ENCODE measurements at regions not wholly inside any gene's neighbourhood (a gene's known extent, or its start where the extent isn't known, plus 50 kb on each side); places are given as distances from the start of the nearest gene placed in this dataset.

- intact Hi-C loops (cut with DNase I): no loop called here
- 50 to 82% methylated on average over 1 of the region's 1 CpG for WGBS, 2 donors
- H3K27ac ChIP-seq: no peak overlapping the region
- no peak for DNase-seq
- no peaks in the 10 kb centered on the region for H3K27me3 ChIP-seq
- TF ChIP-seq CTCF (IDR thresholded peaks at IDR 0.05): no peak
- FAIRE-seq: no peak
- no peak overlapping the region for H3K4me3 ChIP-seq
- H3K4me1 ChIP-seq: no peaks in the 10 kb centered on the region
- no peaks in the 10 kb centered on the region for H3K9me3 ChIP-seq
- H3K36me3 ChIP-seq: no peaks in the 10 kb centered on the region
- ATAC-seq: no peak
Measured at GRCh38 chr3:150135287-150135721, 164.6 kb upstream of the PFN2 start.

GRCh38 chr3:150133293-150133692 is 162.6 kb upstream of the PFN2 start:
- Histone ChIP-seq H3K4me3 (no peak overlapping the region), H3K27ac (no peak overlapping the region), H3K4me1 (no peaks in the 10 kb centered on the region), H3K27me3 (no peaks in the 10 kb centered on the region), H3K36me3 (no peaks in the 10 kb centered on the region), H3K9me3 (no peaks in the 10 kb centered on the region)
- 48 to 56% methylated on average over 2 of the region's 2 CpGs for WGBS, 2 donors
- DNase-seq (no peak), FAIRE-seq (no peak), ATAC-seq (no peak)
- intact Hi-C loops (cut with DNase I): no loop called here
- TF ChIP-seq CTCF (IDR thresholded peaks at IDR 0.05): no peak

GRCh38 chr3:150132101-150132749 is 161.5 kb upstream of the PFN2 start:
- DNase-seq: no peak
- TF ChIP-seq CTCF (IDR thresholded peaks at IDR 0.05): no peak
- H3K36me3 ChIP-seq: no peaks in the 10 kb centered on the region
- H3K9me3 ChIP-seq: no peaks in the 10 kb centered on the region
- no peak overlapping the region for H3K27ac ChIP-seq
- H3K4me1 ChIP-seq: no peaks in the 10 kb centered on the region
- no peak for ATAC-seq
- FAIRE-seq: no peak
- intact Hi-C loops (cut with DNase I): no loop called here
- 52 to 57% methylated on average over 6 of the region's 6 CpGs for WGBS, 2 donors
- no peaks in the 10 kb centered on the region for H3K27me3 ChIP-seq
- no peak overlapping the region for H3K4me3 ChIP-seq

GRCh38 chr3:150131663-150132062 is 161.0 kb upstream of the PFN2 start:
- Histone ChIP-seq H3K4me3 (no peak overlapping the region), H3K27me3 (no peaks in the 10 kb centered on the region), H3K36me3 (no peaks in the 10 kb centered on the region), H3K4me1 (no peaks in the 10 kb centered on the region), H3K9me3 (no peaks in the 10 kb centered on the region), H3K27ac (no peak overlapping the region)
- DNase-seq: no peak
- TF ChIP-seq CTCF (IDR thresholded peaks at IDR 0.05): no peak
- ATAC-seq: no peak
- intact Hi-C loops (cut with DNase I): no loop called here
- 80 to 82% methylated on average over 3 of the region's 3 CpGs for WGBS, 2 donors
- FAIRE-seq: no peak

- DNase-seq (no peak), ATAC-seq (no peak), FAIRE-seq (no peak)
- intact Hi-C loops (cut with DNase I): no loop called here
- no peaks in the 10 kb centered on the region for H3K9me3 ChIP-seq
- no peak for TF ChIP-seq CTCF (IDR thresholded peaks at IDR 0.05)
- no peaks in the 10 kb centered on the region for H3K4me1 ChIP-seq
- H3K4me3 ChIP-seq: no peak overlapping the region
- 72 to 88% methylated on average over 5 of the region's 5 CpGs for WGBS, 2 donors
- H3K36me3 ChIP-seq: no peaks in the 10 kb centered on the region
- no peaks in the 10 kb centered on the region for H3K27me3 ChIP-seq
- no peak overlapping the region for H3K27ac ChIP-seq
Measured at GRCh38 chr3:150130404-150131100, 159.9 kb upstream of the PFN2 start.
